ENCODE measurements at regions not wholly inside any gene's neighbourhood (a gene's known extent, or its start where the extent isn't known, plus 50 kb on each side); places are given as distances from the start of the nearest gene placed in this dataset.

DNA sequence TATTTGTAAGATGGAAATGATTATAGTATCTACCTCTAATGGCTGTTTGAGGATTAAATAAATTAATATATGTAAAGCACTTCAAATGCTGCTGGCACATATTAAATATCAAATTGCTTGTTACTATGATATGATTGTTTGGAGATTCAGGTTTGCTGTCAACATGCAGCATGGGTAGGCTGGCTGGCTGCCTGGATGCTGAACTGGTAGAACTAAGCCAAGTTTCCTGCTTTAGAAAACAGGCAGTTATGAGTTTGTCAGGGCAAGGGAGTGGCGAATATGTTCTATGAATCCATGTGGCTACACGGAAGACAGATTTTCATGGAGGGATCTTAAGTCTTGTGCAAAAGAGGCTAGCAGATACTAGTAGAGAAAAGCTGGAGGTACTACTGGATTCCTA is 239.6 kb downstream of the GBA3 start:
- Mint-ChIP-seq H3K4me3 (no peak overlapping the region), H3K4me1 (peaks cover 1% of the 10 kb centered on the region in 2 experiments; a peak in 3 of 4 replicates), H3K36me3 (ENCODE audit: insufficient read depth in 1 of 3, low read depth in 3 of 3) (peaks cover 0 to 3% (median 2%) of the 10 kb centered on the region in 3 experiments; a peak in 2 of 7 replicates), H3K9me3 (peaks cover 0 to 2% of the 10 kb centered on the region in 2 experiments; a peak in 1 of 5 replicates), H3K27me3 (ENCODE audit: low read depth) (no peaks in the 10 kb centered on the region), H3K27ac (no peak overlapping the region)
- H3K79me2 ChIP-seq (ENCODE audit: insufficient read depth, low read length), result no peaks in the 10 kb centered on the region
- no peak overlapping the region for H3K18ac ChIP-seq (ENCODE audit: insufficient read length, low read depth, low read length)
- H2AK5ac ChIP-seq (ENCODE audit: insufficient read length, low read length), result no peak overlapping the region
- H4K20me1 ChIP-seq (ENCODE audit: control insufficient read depth, insufficient read depth, insufficient read length), result no peaks in the 10 kb centered on the region
- H2BK120ac ChIP-seq (ENCODE audit: low read depth, low read length, poor library complexity, severe bottlenecking), result no peak overlapping the region
- H3K27ac ChIP-seq (ENCODE audit: insufficient read length, low read depth, low read length), result no peak overlapping the region
- no peak overlapping the region for H2BK15ac ChIP-seq (ENCODE audit: low read depth, low read length)
- H3T11ph ChIP-seq (ENCODE audit: low read length), result no peak overlapping the region
- no peak overlapping the region for H4K8ac ChIP-seq (replicated peaks; ENCODE audit: insufficient read length, low read depth, low read length)
- H3K14ac ChIP-seq (ENCODE audit: insufficient read depth, low read length), result no peak overlapping the region
- no CpG with 5 or more reads among the region's 2 CpGs for WGBS (ENCODE audit: extremely low coverage, insufficient read length, low lambda C conversion rate)
- no peaks in the 10 kb centered on the region for H3K23me2 ChIP-seq (ENCODE audit: insufficient read length, low read depth, low read length, poor library complexity, severe bottlenecking)
- H4K5ac ChIP-seq (ENCODE audit: insufficient read length, low read depth, low read length), result no peak overlapping the region
- H3K23ac ChIP-seq (ENCODE audit: insufficient read length, low read depth, low read length), result no peak overlapping the region
- no peak overlapping the region for H3K4ac ChIP-seq (ENCODE audit: low read depth, low read length)
- no peak for DNase-seq
- H3K9ac ChIP-seq (ENCODE audit: extremely low read depth, insufficient read length, low read length), result no peak overlapping the region
- H3K79me1 ChIP-seq (ENCODE audit: insufficient read depth, low read depth, low read length, poor library complexity, severe bottlenecking), result no peaks in the 10 kb centered on the region
- no peak overlapping the region for H2BK20ac ChIP-seq (ENCODE audit: low read depth, low read length, poor library complexity, severe bottlenecking)
- H3K56ac ChIP-seq (ENCODE audit: insufficient read length, low read depth, low read length), result no peak overlapping the region
- H2BK5ac ChIP-seq (ENCODE audit: insufficient read length, low read length), result no peak overlapping the region
- no peaks in the 10 kb centered on the region for H3K9me3 ChIP-seq (ENCODE audit: control insufficient read depth, low read depth, low read length)
- H3K4me2 ChIP-seq (ENCODE audit: insufficient read depth, insufficient read length, low read length), result no peak overlapping the region
- H2BK12ac ChIP-seq (ENCODE audit: insufficient read length, low read depth, low read length), result no peak overlapping the region
- H3K27me3 ChIP-seq (ENCODE audit: insufficient read depth, low read length), result no peaks in the 10 kb centered on the region
- no peaks in the 10 kb centered on the region for H3K4me1 ChIP-seq (ENCODE audit: insufficient read depth, low read length)
- TF ChIP-seq CTCF (conservative IDR thresholded peaks at IDR 0.05), result no peak
- no peak overlapping the region for H4K91ac ChIP-seq (ENCODE audit: insufficient read length, low read depth, low read length)
- no peak overlapping the region for H2AFZ ChIP-seq (ENCODE audit: low read length)
